ENCODE measurements at regions not wholly inside any gene's neighbourhood (a gene's known extent, or its start where the extent isn't known, plus 50 kb on each side); places are given as distances from the start of the nearest gene placed in this dataset.
"Not testable (repeated sequence)": the region's sequence is repeated elsewhere in the genome, so short reads cannot be mapped to it uniquely, and the experiment has no call there.

GRCh38 chr1:232859216-232859615 is 54.0 kb downstream of the MAP10 start:
- no peak for DNase-seq

DNA sequence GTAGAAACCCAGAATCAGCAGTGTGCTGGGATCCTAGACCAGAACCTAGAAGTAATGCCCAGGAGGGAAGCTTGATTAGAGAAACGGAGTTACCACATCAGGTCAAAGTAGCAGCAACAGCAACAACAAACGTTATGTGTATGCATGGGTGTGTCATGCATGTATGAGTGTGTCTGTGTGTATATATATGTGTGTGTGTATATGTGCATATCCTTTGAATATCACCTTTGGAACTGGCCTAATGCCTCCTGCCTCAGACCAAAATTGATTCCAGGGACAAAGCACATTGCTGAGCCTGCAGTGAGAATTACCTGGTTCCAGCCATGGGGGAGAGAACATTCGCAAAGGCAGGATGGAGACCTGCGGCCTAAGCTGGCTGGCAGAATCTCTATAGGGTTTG is 55.9 kb downstream of the MAP10 start:
- DNase-seq = no peak

GRCh38 chr1:232863544-232864275 is 58.5 kb downstream of the MAP10 start:
- no peak for DNase-seq

DNA sequence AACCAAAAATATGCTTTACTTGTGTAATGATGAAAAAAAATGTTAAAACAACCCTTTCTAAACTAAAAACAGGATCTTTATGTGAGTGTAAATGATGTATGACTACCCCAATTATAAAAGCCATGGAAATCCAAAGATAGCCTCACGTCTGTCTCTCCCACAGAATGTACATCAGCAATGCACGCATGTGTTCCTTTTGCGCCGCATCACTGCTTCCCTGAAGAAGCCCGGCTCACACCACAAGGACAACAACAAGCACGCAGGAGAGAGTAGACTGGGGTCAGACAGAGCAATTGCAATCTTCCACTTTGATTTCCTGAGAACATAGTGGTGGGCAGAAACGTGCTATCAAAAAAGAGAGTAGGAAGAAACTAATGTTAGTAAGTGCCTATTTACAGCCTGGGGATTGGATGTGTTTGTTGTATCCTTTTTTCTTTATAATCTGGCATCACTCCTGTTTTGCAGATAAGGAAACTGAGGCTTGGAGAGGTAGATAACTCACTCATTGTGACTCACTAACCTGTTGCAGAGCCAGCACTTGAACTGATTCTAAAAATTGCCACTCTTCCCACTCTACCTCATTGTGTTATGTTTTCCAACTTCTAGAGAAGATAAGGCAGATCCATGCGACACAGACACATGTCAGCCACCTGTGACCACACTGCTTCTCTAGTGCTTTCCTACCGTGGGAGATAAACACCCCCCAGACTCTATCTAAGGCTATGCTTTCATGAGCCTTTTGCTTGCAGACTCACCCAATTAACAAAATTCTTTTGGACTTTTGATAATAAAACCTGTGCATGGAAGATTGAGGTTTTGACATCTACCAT is 60.1 kb downstream of the MAP10 start:
- no peak for DNase-seq

DNA sequence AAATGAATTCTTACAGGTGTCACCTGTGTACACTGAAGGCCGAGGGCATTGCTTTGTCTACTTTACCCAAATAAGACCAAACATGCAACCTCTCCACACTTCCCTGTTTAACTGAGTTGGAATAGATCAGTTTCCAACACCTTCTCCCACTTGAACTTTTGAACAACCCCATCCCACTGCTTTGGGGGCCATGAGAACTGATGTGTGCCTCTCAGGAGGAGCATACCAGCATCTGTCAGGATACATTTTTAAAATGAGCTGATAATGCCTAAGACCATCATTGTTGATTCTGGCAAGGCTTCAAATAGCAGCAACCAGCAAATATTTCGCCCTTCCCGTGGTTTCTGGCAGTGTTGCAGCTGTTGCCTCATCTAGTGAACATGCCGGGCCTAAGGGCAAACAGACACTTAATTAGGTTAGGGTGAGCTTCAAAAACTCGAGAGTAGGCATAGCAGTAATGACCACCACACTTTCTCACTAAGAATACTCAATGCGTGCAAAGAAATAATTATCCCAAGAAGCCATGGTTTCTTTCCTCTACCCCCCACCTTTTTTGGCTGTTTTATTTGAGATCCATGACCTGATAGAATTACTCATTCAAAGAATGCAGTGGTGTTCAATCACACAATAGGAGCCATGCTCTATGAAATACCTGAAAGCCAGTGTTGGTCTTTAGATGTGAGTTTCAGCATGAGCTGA is 63.7 kb downstream of the MAP10 start:
- DNase-seq = peak; percentile 67

DNA sequence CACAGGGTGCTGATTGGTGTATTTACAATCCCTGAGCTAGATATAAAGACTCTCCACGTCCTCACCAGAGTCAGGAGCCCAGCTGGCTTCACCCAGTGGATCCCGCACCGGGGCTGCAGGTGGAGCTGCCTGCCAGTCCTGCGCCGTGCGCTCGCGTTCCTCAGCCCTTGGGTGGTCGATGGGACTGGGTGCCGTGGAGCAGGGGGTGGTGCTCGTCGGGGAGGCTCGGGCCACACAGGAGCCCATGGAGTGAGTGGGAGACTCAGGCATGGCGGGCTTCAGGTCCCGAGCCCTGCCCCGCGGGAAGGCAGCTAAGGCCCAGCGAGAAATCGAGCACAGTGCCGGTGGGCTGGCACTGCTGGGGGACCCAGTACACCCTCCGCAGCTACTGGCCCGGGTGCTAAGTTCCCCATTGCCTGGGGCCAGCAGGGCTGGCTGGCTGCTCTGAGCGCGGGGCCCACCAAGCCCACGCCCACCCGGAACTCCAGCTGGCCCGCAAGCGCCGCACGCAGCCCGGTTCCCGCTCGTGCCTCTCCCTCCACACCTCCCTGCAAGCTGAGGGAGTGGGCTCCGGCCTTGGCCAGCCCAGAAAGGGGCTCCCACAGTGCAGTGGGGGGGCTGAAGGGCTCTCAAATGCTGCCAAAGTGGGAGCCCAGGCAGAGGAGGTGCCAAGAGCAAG is 66.2 kb downstream of the MAP10 start:
- not testable (repeated sequence) for DNase-seq

DNA sequence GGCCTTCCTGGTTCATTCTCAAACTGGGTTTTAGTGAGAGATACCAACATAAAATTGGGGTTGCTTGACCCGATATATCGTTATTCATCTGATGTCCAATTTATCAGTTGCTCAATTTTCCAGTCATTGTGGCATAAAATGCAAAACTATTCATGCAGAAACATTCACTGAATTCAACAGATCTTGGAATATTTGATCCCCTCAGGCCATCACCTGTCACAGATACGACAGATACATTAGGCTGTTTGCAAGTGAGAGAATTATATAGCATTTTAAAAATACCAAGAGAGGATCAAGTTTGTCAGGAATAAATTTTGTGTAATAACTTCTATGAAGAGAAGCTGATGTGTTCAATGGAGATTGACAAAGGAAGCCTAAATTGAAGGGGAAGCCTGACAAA is 67.1 kb downstream of the MAP10 start:
- no peak for DNase-seq

DNA sequence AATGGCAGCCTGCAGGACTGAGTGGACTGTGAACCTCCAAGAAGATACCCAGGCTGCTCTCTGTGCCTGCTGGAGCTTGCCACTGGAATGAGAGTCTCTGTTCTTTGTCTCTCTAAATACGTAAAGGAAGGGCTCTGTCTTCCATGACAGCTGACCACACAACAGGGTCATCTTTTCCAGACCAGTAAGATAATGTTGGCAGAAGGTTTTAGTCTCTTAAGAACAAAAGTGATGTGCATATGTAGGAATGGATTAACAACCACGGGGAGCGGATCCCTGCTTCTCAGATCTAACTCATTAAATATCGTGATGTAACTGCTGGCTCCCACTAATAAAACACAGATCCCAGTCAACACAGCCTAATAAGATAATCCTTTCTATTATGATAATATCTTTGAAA is 67.5 kb downstream of the MAP10 start:
- no peak for DNase-seq

DNA sequence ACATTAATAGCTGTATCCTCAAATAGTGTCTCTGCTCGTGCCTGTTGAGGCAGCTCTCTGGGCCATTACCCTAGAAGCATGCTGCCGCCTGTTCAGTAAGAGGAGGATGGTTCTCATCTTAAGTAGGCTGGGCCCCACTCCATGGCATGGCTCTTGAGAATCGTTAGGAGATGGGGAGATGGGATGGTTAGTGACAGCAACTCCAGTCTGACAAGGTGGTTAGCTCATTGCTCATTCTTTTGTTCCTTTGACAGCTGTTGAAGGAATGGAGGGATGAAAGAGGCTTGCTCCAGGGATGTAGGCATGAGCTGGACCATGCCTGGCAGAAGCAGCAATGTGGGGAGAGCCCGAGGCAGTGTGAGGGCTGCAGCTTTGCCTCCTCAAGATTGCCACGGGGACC is 68.2 kb downstream of the MAP10 start:
- no peak for DNase-seq

GRCh38 chr1:232873931-232874330 is 68.7 kb downstream of the MAP10 start:
- no peak for DNase-seq

GRCh38 chr1:232875536-232875935 is 70.3 kb downstream of the MAP10 start:
- no peak for DNase-seq

DNA sequence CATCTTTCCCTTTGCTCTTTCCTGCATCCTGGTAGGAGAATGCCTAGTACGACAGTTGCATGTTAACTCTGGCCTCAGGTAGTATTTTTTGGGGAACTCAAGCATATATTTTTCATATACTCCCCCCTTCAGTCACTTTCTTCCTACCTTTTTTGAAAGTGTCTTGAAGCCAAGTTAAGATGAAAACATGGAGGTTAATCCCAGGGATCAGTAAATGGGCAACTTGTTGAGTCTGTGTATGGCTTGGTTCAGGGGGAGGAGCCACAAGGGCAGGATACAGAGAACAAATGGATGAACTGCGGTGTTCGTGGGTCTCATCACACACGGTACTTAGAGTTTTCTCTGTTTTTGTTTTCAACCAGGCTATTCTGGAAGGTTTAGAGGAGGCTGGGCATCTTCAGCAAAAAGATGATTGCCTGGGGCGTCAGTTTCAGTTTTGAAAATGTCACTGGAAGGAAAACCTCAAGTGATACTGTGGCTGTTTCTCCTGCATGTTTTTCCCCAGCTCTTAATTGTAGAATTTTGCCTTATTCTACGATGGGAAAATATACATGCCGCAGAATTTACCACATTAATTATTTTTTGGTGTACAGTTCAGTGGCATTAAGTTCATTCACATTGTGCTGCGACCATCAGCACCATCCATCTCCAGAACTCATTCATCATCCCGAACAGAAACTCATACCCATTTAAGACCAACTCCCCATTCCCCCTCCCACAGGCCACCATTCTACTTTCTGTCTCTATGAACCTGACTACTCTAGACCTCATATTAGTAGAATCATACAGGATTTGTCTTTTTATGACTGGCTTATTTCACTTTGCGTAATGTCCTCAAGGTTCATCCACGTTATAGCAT is 71.5 kb downstream of the MAP10 start:
- DNase-seq = no peak

- DNase-seq = no peak
Measured at GRCh38 chr1:232877365-232878028, 72.3 kb downstream of the MAP10 start.

- no peak for DNase-seq
Measured at GRCh38 chr1:232878086-232878485, 72.3 kb upstream of the NTPCR start.

DNA sequence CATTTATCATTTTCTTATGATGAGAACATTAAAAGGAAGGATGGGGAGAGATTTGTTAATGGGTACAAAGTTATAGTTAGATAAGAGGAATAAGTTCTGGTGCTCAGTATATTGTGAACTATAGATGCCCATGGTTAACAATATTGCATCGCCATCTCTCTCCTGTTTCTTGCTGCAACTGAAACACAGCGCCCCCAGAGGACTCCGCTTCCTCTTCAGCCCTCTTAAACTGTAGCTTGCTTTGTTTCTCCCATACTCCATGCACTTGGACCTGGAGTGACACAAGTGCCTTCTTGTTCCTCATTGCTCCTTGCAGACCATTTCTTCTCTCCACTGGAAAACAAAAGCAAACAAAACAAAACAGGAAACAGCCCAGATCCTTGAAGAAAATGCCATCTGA is 70.1 kb upstream of the NTPCR start:
- no peak for DNase-seq

DNA sequence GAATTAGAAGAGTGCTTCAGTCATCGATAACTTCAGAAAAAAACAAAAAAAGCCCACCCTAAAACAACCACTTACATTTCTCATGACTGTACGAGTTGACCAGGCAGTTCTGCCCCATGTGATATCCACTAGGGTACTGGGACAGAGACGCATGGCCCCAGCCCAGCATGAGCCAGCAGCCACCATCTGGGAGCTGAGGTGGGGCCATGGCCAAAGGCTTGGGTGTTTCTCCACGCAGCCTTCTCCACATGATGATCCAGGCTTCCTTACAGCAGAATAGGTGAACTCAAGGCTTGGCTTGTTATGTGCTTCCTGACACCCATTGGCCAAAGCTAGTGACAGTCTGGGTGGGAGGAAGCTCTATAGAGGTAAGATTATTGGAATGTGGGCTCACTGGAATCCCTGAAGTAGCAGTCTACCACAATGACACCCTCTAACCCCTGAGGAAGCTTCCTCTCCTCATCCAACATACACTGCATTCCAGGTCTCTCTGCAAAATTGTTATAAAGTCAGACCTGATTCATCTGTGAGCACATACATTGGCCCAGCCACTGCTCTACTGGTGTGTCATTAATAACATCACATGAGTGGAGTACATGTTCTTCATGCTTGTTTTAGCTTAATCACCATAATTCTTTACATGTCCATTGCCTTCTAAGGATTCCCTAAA is 66.3 kb upstream of the NTPCR start:
- DNase-seq = no peak

- no peak for DNase-seq
Measured at GRCh38 chr1:232886271-232886670, 64.1 kb upstream of the NTPCR start.

DNA sequence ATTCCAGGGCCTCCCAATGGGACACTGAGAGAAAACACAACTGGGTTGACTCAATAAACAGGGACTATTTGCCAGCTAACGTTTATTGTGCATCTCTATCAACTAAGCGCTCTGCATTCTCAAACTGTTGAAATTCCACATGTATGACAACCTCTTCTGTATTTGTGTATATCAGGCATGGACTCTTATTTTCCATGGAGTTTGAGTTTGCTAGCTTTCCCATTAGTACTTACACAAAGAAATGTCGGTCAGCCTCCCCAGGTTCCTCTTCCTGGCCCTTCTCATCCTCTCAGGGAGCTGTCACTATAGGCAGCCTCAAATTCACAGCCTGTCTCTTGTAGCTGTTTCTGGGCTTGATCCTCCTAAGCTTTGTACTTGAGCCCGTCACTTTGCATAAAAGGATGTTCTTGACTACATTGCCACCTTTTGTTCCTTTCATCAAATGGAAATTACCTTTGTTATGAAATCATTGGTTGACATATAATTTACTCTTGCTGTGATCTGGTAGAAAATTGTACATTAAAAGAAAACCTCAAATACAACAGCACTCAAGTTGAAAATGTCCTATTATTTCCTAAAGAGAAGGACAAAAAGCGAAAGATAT is 60.0 kb upstream of the NTPCR start:
- no peak for DNase-seq

DNA sequence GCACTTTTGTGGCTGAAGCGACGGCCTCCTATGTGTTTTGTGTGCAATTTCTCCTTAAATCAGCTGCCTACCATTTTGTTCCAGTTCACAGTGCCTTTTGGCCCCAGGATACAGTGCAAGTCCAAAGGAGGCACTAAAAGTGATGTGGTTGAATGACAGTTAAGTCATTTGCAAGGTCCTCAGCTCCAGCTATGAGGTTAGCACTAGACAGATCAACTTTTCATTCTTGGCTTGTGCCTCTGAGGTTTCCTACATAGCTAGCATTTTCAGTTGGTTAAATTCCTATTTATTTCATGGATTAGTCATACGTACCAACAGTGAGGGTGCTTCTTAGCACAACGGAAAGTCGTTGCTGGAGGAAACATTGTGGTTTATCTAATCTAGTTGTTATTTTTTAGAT is 59.3 kb upstream of the NTPCR start:
- DNase-seq = no peak

DNA sequence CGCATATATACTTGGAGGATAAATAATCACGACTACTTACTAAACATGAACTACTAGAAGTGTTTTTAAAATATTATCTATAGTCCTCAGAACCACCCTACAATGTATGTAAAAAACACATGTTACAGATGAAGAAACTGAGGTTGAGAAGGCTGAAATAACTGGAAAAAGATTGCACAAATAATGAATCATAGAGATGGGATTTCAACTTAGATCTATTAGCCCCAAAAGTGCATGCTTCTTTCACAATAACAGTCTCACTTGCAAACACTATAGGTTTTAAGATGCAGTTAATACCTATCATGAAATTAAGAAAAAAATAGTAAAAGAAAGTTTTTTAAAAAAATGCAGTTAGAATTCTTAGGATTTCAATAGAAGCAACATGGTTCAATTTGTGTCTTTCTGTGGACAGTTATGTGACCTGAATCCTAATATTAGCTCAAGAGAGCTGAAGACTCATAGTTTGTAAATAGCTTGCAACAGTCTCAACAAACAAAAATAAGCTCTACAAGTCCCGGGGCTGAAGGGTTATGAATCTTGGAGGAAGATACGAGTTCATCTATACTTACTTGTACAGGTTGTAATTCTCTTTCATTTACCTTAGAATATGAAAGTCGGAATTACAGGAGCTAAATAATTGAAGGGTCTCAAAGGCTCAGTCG is 58.6 kb upstream of the NTPCR start:
- DNase-seq = no peak

Measured in T1000 (cell line).